Spleen (tissue), 11 donors: ENCODE measurements at regions not wholly inside any gene's neighbourhood (a gene's known extent, or its start where the extent isn't known, plus 50 kb on each side); places are given as distances from the start of the nearest gene placed in this dataset.

Experiments used
- DNase-seq: peaks from one replicate; pipeline ENCODE4 v3.0.0-alpha.2; 2020
- H3K27ac ChIP-seq, 8 donors: fragments of 200-600 bp; sonication (generic) in 7 of 8; 1 replicate in 4 of 8; 2 replicates in 4 of 8; pipeline versions ENCODE4 v1.5.0 to v1.8.0; 2016 to 2021; ENCODE audit warnings: inconsistent platforms in 4 of 8, mild to moderate bottlenecking in 4 of 8, moderate library complexity in 1 of 8
- H3K27me3 ChIP-seq, 7 donors: fragments of 200-600 bp; sonication (generic) in 6 of 7; replicated peaks in 1 of 7; 1 replicate in 4 of 7; 2 replicates in 3 of 7; pipeline versions ENCODE4 v1.5.0 to v1.8.0; 2016 to 2021; ENCODE audit warnings: inconsistent platforms in 3 of 7, mild to moderate bottlenecking in 1 of 7
- H3K36me3 ChIP-seq, 6 donors: fragments of 200-600 bp; sonication (generic) in 5 of 6; 1 replicate in 4 of 6; 2 replicates in 2 of 6; pipeline versions ENCODE4 v1.5.0 to v1.8.0; 2016 to 2021; ENCODE audit warnings: inconsistent platforms in 2 of 6
- H3K4me1 ChIP-seq, 6 donors: fragments of 200-600 bp; sonication (generic) in 5 of 6; 1 replicate in 3 of 6; 2 replicates in 3 of 6; pipeline versions ENCODE4 v1.5.0 to v1.8.0; 2016 to 2021; ENCODE audit warnings: inconsistent platforms in 3 of 6
- H3K4me3 ChIP-seq, 8 donors: fragments of 200-600 bp; sonication (generic) in 7 of 8; 1 replicate in 4 of 8; 2 replicates in 4 of 8; pipeline versions ENCODE4 v1.5.0 to v1.8.0; 2016 to 2021; ENCODE audit warnings: inconsistent platforms in 4 of 8, mild to moderate bottlenecking in 4 of 8, moderate library complexity in 2 of 8
- H3K9me3 ChIP-seq, 8 donors: fragments of 200-600 bp; sonication (generic) in 7 of 8; 1 replicate in 4 of 8; 2 replicates in 4 of 8; pipeline versions ENCODE4 v1.5.0 to v1.8.0; 2016 to 2021; ENCODE audit warnings: inconsistent platforms in 4 of 8
- POLR2A ChIP-seq, 3 donors: fragments of 450-650 bp; IDR thresholded peaks; one replicate each; pipeline ENCODE4 v1.5.1; 2017; ENCODE audit warnings: antibody characterized with exemption in 3 of 3, mild to moderate bottlenecking in 1 of 3
- POLR2AphosphoS5 ChIP-seq, 3 donors: sonication (generic); formaldehyde crosslinking; IDR thresholded peaks; one replicate each; pipeline ENCODE4 v1.5.1; 2017; ENCODE audit warnings: antibody characterized with exemption in 3 of 3
- WGBS, 5 donors: extraction: QIAGEN DNeasy Blood & Tissue Kit in 3 of 5; methylation state at CpG; one replicate each; pipeline versions ENCODE4 v1.1.5 to v1.1.7; 2013 to 2018; 5-methylcytosine and 5-hydroxymethylcytosine counted together
- intact Hi-C: fragments of 100-400 bp; cut with DNase I; formaldehyde crosslinking; loops from one replicate; pipeline ENCODE4 v1.15.0; 2023; ENCODE audit warnings: low total_unique reads
- TF ChIP-seq, protein P1 (sequence below), 11 experiments: fragments of 200-600 bp in 7 of 11; fragments of 450-650 bp in 4 of 11; sonication (generic) in 4 of 11; IDR thresholded peaks in 8 of 11; conservative IDR thresholded peaks in 3 of 11; 1 replicate in 7 of 11; 2 replicates in 4 of 11; pipeline versions ENCODE4 v1.4.0 to v1.8.0; 2016 to 2021; ENCODE audit warnings: antibody characterized with exemption in 11 of 11, inconsistent platforms in 4 of 11, mild to moderate bottlenecking in 1 of 11
- donor health status: healthy with polysubstance abuse.
- donor health status: DM: no; HTN: no; CAD: no; lungs with moderate emphysema.
- donor health status: DM: no; HTN: no; CAD: no.
- donor health status: Bipolar disorder and iron deficiency.
- donor health status: healthy.
- donor health status: DM: no; HTN: no; CAD: no.
- donor health status: DM: yes; HTN: yes; CAD: no.

DNA sequence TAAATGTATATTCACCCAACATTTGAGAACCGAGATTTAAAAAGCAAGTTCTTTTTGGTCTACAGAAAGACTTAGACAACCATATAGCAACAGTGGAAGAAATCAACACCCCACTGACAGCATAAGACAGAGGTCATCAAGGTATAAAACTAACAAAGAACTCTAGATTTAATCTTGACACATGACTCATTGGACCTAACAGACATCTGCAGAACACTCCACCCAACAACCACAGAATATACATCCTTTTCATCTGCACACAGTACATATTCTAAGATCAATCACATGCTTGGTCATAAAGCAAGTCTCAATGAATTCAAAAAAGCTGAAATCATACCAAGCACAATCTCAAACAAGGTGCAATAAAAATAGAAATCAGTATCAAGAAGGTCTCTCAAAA, 65.8 kb downstream of the SPIN4 start:
- H3K4me3 ChIP-seq: no peak overlapping the region
- peaks cover 0 to 18% (median 0%) of the 10 kb centered on the region in 8 donors for H3K9me3 ChIP-seq
- H3K36me3 ChIP-seq: no peaks in the 10 kb centered on the region
- intact Hi-C loops: no loop called here
- H3K4me1 ChIP-seq: no peaks in the 10 kb centered on the region
- WGBS, 5 donors: 67 to 91% (median 85%) methylated on average over 1 of the region's 1 CpG
- TF ChIP-seq POLR2AphosphoS5 (IDR thresholded peaks at IDR 0.05): no peak
- TF ChIP-seq, protein P1, sequence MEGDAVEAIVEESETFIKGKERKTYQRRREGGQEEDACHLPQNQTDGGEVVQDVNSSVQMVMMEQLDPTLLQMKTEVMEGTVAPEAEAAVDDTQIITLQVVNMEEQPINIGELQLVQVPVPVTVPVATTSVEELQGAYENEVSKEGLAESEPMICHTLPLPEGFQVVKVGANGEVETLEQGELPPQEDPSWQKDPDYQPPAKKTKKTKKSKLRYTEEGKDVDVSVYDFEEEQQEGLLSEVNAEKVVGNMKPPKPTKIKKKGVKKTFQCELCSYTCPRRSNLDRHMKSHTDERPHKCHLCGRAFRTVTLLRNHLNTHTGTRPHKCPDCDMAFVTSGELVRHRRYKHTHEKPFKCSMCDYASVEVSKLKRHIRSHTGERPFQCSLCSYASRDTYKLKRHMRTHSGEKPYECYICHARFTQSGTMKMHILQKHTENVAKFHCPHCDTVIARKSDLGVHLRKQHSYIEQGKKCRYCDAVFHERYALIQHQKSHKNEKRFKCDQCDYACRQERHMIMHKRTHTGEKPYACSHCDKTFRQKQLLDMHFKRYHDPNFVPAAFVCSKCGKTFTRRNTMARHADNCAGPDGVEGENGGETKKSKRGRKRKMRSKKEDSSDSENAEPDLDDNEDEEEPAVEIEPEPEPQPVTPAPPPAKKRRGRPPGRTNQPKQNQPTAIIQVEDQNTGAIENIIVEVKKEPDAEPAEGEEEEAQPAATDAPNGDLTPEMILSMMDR (IDR thresholded peaks at IDR 0.05 in 8 of 11, conservative IDR thresholded peaks at IDR 0.05 in 3 of 11): no peak
- TF ChIP-seq POLR2A (IDR thresholded peaks at IDR 0.05): no peak
- no peaks in the 10 kb centered on the region for H3K27me3 ChIP-seq
- DNase-seq: no peak
- no peak overlapping the region for H3K27ac ChIP-seq

DNA sequence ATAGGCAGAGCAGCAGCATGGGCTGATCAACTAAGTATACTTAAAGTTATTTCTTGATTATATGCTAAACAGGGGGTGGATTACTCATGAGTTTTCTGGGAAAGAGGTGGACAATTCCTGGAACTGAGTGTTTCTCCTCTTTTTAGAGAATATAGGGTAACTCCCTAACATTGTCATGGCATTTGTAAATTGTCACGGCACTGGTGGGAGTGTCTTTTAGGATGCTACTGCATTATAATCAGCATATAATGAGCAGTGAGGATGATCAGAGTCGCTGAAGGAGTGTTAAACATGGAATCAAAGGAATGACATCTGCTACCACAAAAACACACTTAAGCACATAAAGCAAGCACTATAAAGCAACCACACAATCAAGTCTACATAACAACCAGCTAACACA, 66.5 kb downstream of the SPIN4 start:
- H3K9me3 ChIP-seq: peaks cover 0 to 18% (median 0%) of the 10 kb centered on the region in 8 donors
- DNase-seq: no peak
- H3K27ac ChIP-seq: no peak overlapping the region
- no peak overlapping the region for H3K4me3 ChIP-seq
- TF ChIP-seq POLR2AphosphoS5 (IDR thresholded peaks at IDR 0.05) (no peak), POLR2A (IDR thresholded peaks at IDR 0.05) (no peak)
- TF ChIP-seq, protein P1 (IDR thresholded peaks at IDR 0.05 in 8 of 11, conservative IDR thresholded peaks at IDR 0.05 in 3 of 11): no peak
- 72 to 95% (median 82%) methylated on average over 2 of the region's 2 CpGs for WGBS, 5 donors
- no peaks in the 10 kb centered on the region for H3K36me3 ChIP-seq
- intact Hi-C loops: no loop called here
- no peaks in the 10 kb centered on the region for H3K27me3 ChIP-seq
- no peaks in the 10 kb centered on the region for H3K4me1 ChIP-seq

DNA sequence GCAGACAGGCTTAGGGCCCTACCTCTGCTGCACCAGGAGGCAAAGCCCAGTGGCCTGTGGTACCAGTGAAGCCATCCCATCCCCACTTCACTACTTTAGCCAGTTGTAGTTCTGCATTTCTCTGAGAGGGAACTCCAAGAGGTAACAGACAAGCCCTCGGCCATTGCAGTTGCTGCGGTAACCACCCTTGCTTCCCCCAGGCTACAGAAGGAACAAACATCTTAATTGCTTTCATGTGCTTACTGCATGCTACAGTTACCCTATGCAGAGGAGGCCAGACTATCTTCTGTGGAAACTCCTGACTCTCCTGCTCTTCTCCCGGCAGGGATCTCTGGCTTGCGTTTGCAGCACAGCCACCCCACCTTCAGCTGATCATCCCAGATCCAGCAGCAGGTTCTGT, 67.8 kb downstream of the SPIN4 start:
- no peak overlapping the region for H3K27ac ChIP-seq
- no peak for DNase-seq
- intact Hi-C loops: no loop called here
- H3K9me3 ChIP-seq: peaks cover 0 to 18% (median 0%) of the 10 kb centered on the region in 8 donors
- no peak overlapping the region for H3K4me3 ChIP-seq
- TF ChIP-seq POLR2A (IDR thresholded peaks at IDR 0.05) (no peak), POLR2AphosphoS5 (IDR thresholded peaks at IDR 0.05) (no peak)
- TF ChIP-seq, protein P1 (IDR thresholded peaks at IDR 0.05 in 8 of 11, conservative IDR thresholded peaks at IDR 0.05 in 3 of 11): no peak
- WGBS, 5 donors: 59 to 90% (median 83%) methylated on average over 2 to 4 of the region's 4 CpGs
- H3K27me3 ChIP-seq: no peaks in the 10 kb centered on the region
- H3K4me1 ChIP-seq: no peaks in the 10 kb centered on the region
- H3K36me3 ChIP-seq: no peaks in the 10 kb centered on the region

DNA sequence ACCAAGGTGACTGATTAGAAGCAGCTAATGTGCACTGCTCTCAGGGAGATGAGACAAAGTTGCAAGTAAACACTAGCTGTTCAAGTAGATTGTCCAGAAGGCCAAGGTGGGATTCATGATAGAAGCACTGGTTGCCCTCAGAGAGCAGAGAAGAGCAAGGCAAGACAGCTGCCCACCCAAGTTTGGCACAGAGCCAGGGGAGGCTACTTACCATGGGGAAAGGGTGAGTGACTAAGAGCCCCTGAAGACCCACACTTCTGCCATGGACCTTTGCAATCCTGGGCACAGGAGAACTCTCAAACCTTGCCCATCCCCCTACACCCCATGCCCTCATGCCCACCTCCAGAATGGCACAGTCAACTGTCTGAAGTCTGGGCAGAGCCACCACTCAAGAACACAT, 68.3 kb downstream of the SPIN4 start:
- no peak for DNase-seq
- Histone ChIP-seq H3K4me3 (no peak overlapping the region), H3K9me3 (peaks cover 0 to 18% (median 0%) of the 10 kb centered on the region in 8 donors), H3K27ac (peak overlapping the region in 1 of 8 donors; percentile 11), H3K27me3 (no peaks in the 10 kb centered on the region), H3K4me1 (no peaks in the 10 kb centered on the region), H3K36me3 (no peaks in the 10 kb centered on the region)
- intact Hi-C loops: no loop called here
- TF ChIP-seq POLR2A (IDR thresholded peaks at IDR 0.05): no peak
- TF ChIP-seq, protein P1 (IDR thresholded peaks at IDR 0.05 in 8 of 11, conservative IDR thresholded peaks at IDR 0.05 in 3 of 11): no peak
- TF ChIP-seq POLR2AphosphoS5 (IDR thresholded peaks at IDR 0.05): no peak
